GM18870 (cell line): ENCODE measurements at regions not wholly inside any gene's neighbourhood (a gene's known extent, or its start where the extent isn't known, plus 50 kb on each side); places are given as distances from the start of the nearest gene placed in this dataset.
"Not testable (repeated sequence)": the region's sequence is repeated elsewhere in the genome, so short reads cannot be mapped to it uniquely, and the experiment has no call there.

ENCODE experiments used
- ATAC-seq: cut with Tn5 transposase; IDR thresholded peaks from one replicate; pipeline ENCODE4 v1.9.1; 2021; ENCODE audit warnings: moderate library complexity; ENCODE audit not compliant: unreplicated experiment

GRCh38 chr15:31178705-31179104, 77.2 kb upstream of the TRPM1 start:
- no peak for ATAC-seq

GRCh38 chr15:31179693-31180092, 78.2 kb upstream of the TRPM1 start:
- ATAC-seq = no peak

- ATAC-seq = no peak
Observed at GRCh38 chr15:31193291-31193690, 91.8 kb upstream of the TRPM1 start.

GRCh38 chr15:31195871-31196270, 94.3 kb upstream of the TRPM1 start:
- ATAC-seq = no peak

GRCh38 chr15:31197497-31198414, 96.2 kb upstream of the TRPM1 start:
- ATAC-seq = no peak

GRCh38 chr15:31200735-31201151, 99.2 kb upstream of the TRPM1 start:
- ATAC-seq = no peak

- ATAC-seq = no peak
Observed at GRCh38 chr15:31202953-31203352, 101.4 kb upstream of the TRPM1 start.

GRCh38 chr15:31203999-31204398, 102.5 kb upstream of the TRPM1 start:
- no peak for ATAC-seq

GRCh38 chr15:31206386-31207181, 105.1 kb upstream of the TRPM1 start:
- no peak for ATAC-seq

- no peak for ATAC-seq
Observed at GRCh38 chr15:31207246-31207645, 105.7 kb upstream of the TRPM1 start.

GRCh38 chr15:31207861-31208260, 106.3 kb upstream of the TRPM1 start:
- ATAC-seq = not testable (repeated sequence)

GRCh38 chr15:31208817-31209216, 107.3 kb upstream of the TRPM1 start:
- ATAC-seq = no peak

- no peak for ATAC-seq
Observed at GRCh38 chr15:31211353-31211752, 109.8 kb upstream of the TRPM1 start.

- no peak for ATAC-seq
Observed at GRCh38 chr15:31212326-31213080, 111.0 kb upstream of the TRPM1 start.

- no peak for ATAC-seq
Observed at GRCh38 chr15:31214158-31214863, 112.3 kb upstream of the KLF13 start.

- ATAC-seq = no peak
Observed at GRCh38 chr15:31214864-31215489, 111.7 kb upstream of the KLF13 start.

GRCh38 chr15:31215490-31216214, 111.0 kb upstream of the KLF13 start:
- peak; percentile 51 for ATAC-seq

GRCh38 chr15:31216215-31216911, 110.3 kb upstream of the KLF13 start:
- no peak for ATAC-seq

- no peak for ATAC-seq
Observed at GRCh38 chr15:31217067-31217466, 109.6 kb upstream of the KLF13 start.
